Urinary bladder (tissue), 3 donors: ENCODE measurements at regions not wholly inside any gene's neighbourhood (a gene's known extent, or its start where the extent isn't known, plus 50 kb on each side); places are given as distances from the start of the nearest gene placed in this dataset.

Experiments
- DNase-seq: peaks from one replicate; pipeline ENCODE4 v3.0.0-alpha.2; 2015; ENCODE audit errors: extremely low spot score
- H3K27ac ChIP-seq: one replicate; pipeline ENCODE4 v1.5.1; 2013; ENCODE audit warnings: low read depth, mild to moderate bottlenecking, moderate library complexity
- H3K36me3 ChIP-seq: one replicate; pipeline ENCODE4 v1.6.1; 2013; ENCODE audit warnings: mild to moderate bottlenecking, moderate library complexity; ENCODE audit not compliant: insufficient read depth
- H3K4me1 ChIP-seq: one replicate; pipeline ENCODE4 v1.6.1; 2013; ENCODE audit warnings: mild to moderate bottlenecking, moderate library complexity; ENCODE audit not compliant: insufficient read depth
- H3K4me3 ChIP-seq: one replicate; pipeline ENCODE4 v1.5.1; 2013; ENCODE audit warnings: low read depth, low read length
- WGBS: extraction: QIAGEN DNeasy Blood & Tissue Kit; methylation state at CpG from one replicate; pipeline ENCODE4 v1.1.7; 2013; 5-methylcytosine and 5-hydroxymethylcytosine counted together
- donor health status: healthy with polysubstance abuse.
- donor health status: healthy.

- Histone ChIP-seq H3K4me1 (no peaks in the 10 kb centered on the region), H3K36me3 (no peaks in the 10 kb centered on the region), H3K4me3 (no peak overlapping the region), H3K27ac (no peak overlapping the region)
- 65% methylated on average over 3 of the region's 3 CpGs for WGBS
- DNase-seq: no peak
These were observed 201.5 kb upstream of the SLC35G4 start for GRCh38 chr18:11407940-11408339.

- Histone ChIP-seq H3K4me1 (no peaks in the 10 kb centered on the region), H3K4me3 (no peak overlapping the region), H3K36me3 (no peaks in the 10 kb centered on the region), H3K27ac (no peak overlapping the region)
- DNase-seq: no peak
- 80% methylated on average over 5 of the region's 5 CpGs for WGBS
These were observed 203.6 kb upstream of the SLC35G4 start for GRCh38 chr18:11405804-11406203.

- H3K27ac ChIP-seq: no peak overlapping the region
- WGBS: 72% methylated on average over 1 of the region's 1 CpG
- H3K4me3 ChIP-seq: no peak overlapping the region
- no peak for DNase-seq
- H3K36me3 ChIP-seq: no peaks in the 10 kb centered on the region
- H3K4me1 ChIP-seq: no peaks in the 10 kb centered on the region
These were observed 208.7 kb upstream of the SLC35G4 start for GRCh38 chr18:11400703-11401102.

- DNase-seq: no peak
- Histone ChIP-seq H3K4me3 (no peak overlapping the region), H3K27ac (no peak overlapping the region), H3K4me1 (no peaks in the 10 kb centered on the region), H3K36me3 (no peaks in the 10 kb centered on the region)
- 76% methylated on average over 3 of the region's 3 CpGs for WGBS
These were observed 210.8 kb upstream of the SLC35G4 start for GRCh38 chr18:11398625-11399024.

DNA sequence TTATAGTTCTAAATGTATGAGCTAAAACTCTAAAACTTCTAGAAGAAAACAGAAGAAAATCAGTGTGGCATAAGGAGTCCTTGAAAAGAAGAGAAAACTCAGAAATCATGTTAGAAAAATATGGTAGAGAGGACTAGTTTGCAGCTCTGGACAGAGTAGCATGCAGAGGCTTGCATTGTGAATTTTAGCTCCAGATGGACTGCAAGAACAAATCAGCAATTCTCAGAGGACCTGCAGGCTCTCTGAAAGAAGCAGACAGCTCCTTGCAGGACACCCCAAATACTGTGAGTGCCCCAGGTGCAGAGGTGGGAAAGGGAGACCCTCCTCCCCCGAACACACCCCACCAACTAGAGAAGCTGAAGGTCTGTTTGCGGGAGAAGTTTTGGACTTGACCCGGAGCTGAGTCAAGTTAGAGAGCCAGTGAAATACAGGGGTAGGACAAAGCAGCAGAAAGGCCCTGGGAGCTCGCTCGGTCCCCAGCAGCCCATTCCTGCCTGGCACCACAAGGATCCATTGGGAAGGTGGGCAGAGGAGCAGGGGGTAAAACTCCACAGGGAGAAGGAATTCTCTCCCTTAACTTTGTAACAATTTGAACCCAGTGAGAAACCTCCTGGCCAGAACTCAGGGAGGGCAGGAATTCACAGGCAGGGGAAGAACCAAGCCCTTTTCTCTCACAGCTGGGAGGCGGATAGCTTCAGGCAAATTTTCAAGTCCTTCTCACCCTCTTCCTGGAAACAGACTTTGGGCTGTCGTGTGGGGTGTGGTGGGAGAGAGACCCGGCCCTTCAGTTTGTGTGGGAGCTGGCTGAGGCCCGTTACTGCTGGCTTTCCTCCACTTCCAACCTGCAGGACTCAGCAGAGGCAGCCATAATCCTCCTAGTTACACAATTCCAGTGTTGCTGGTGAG, 216.2 kb upstream of the SLC35G4 start:
- Histone ChIP-seq H3K27ac (no peak overlapping the region), H3K4me1 (no peaks in the 10 kb centered on the region), H3K4me3 (no peak overlapping the region), H3K36me3 (no peaks in the 10 kb centered on the region)
- WGBS: 52% methylated on average over 9 of the region's 9 CpGs
- DNase-seq: no peak

DNA sequence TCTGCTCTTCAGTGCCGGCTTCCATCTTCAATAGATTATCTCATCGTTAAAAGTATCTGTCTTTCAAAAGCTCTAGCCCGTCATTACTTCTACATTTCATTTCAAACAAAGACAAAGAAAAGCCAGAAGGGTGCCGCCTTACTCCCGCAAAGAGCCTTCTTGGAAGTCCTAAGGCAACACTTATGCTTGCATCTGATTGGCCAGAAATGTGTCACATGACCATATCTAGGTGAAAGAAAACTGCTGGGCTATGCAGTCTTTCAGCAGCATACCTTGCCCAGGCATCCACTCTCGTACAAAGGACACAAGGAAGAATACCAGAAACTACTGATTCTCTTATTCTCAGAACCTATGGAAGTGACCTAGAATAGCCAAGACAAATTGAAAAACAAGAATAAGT, 217.1 kb upstream of the SLC35G4 start:
- H3K36me3 ChIP-seq: no peaks in the 10 kb centered on the region
- WGBS: 88% methylated on average over 6 of the region's 6 CpGs

DNA sequence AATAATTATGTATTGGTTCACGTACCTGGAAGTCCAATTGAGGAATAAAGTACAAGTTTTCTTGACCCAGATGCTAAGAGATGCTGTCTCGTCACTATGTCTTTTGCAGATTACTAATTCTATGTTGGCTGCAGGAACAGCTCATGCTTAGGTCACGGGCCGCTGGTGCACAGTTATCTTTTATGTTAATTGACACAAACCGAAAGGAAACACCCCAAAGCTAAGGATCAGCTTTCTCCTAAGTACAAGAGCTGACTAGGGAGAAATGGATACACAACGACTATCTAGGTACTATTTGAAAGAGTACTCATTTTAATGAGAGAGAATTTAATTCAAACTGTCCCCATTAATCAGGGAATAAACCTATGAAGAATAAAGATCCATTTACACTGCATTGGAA, 217.7 kb upstream of the SLC35G4 start:
- WGBS: 87% methylated on average over 6 of the region's 6 CpGs
- no peaks in the 10 kb centered on the region for H3K4me1 ChIP-seq
- no peak overlapping the region for H3K27ac ChIP-seq
- DNase-seq: no peak
- H3K4me3 ChIP-seq: no peak overlapping the region
- no peaks in the 10 kb centered on the region for H3K36me3 ChIP-seq

More for the DNA sequence above, 217.1 kb upstream of the SLC35G4 start:
- no peaks in the 10 kb centered on the region for H3K4me1 ChIP-seq
- no peak overlapping the region for H3K27ac ChIP-seq
- DNase-seq: no peak
- no peak overlapping the region for H3K4me3 ChIP-seq

- no peak for DNase-seq
- no peak overlapping the region for H3K4me3 ChIP-seq
- WGBS: 76% methylated on average over 10 of the region's 10 CpGs
These were observed 220.4 kb upstream of the SLC35G4 start for GRCh38 chr18:11388755-11389680.

GRCh38 chr18:11387880-11388279, 221.5 kb upstream of the SLC35G4 start:
- WGBS: 54% methylated on average over 4 of the region's 4 CpGs
- Histone ChIP-seq H3K4me1 (no peaks in the 10 kb centered on the region), H3K27ac (no peak overlapping the region), H3K4me3 (no peak overlapping the region), H3K36me3 (no peaks in the 10 kb centered on the region)
- no peak for DNase-seq

More at GRCh38 chr18:11388755-11389680, 220.4 kb upstream of the SLC35G4 start:
- Histone ChIP-seq H3K4me1 (no peaks in the 10 kb centered on the region), H3K27ac (no peak overlapping the region), H3K36me3 (no peaks in the 10 kb centered on the region)

DNA sequence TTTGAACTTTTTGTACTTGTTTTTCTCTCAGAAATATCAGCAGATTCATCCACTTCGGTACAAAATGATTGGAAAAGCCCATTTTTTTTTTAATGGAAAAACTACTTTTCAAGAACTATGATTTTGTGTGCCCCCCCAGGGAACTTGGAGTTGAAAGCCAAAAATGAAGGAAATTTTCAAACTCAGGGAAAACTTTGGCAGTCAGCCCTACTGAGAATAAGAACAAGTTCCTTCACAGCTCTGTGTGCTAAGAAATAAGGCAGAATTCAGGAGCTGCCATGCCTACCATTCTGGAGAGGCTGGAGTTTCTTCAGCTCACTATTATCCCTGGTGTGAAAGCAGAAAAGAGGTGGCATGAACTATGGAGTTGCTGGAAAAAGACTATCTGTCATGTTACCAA, 226.0 kb upstream of the SLC35G4 start:
- H3K27ac ChIP-seq: no peak overlapping the region
- H3K4me1 ChIP-seq: no peaks in the 10 kb centered on the region
- WGBS: 1% methylated on average over 1 of the region's 1 CpG
- no peak overlapping the region for H3K4me3 ChIP-seq
- no peak for DNase-seq
- no peaks in the 10 kb centered on the region for H3K36me3 ChIP-seq

DNA sequence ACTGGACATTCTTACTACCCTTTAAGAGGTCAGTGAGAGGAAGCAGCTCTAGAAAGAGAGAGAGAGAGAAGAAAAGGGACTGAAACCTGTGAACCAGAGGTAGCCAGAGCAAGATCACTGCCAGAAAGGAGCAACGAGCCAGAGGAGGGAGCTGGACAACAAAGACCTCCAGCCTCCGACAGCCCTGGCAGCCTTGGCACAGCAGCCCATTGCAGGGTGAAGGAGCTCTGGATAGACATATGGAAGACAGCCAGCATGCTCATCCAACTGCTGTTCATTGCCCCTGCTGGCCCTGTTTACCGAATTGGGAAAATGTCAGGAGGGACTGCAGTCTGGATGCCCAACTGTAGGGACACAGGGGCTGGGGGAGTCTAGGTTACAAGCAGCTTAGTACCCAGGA, 228.4 kb upstream of the SLC35G4 start:
- Histone ChIP-seq H3K27ac (no peak overlapping the region), H3K4me1 (no peaks in the 10 kb centered on the region), H3K36me3 (no peaks in the 10 kb centered on the region), H3K4me3 (no peak overlapping the region)
- DNase-seq: no peak
- WGBS: 84% methylated on average over 3 of the region's 3 CpGs

DNA sequence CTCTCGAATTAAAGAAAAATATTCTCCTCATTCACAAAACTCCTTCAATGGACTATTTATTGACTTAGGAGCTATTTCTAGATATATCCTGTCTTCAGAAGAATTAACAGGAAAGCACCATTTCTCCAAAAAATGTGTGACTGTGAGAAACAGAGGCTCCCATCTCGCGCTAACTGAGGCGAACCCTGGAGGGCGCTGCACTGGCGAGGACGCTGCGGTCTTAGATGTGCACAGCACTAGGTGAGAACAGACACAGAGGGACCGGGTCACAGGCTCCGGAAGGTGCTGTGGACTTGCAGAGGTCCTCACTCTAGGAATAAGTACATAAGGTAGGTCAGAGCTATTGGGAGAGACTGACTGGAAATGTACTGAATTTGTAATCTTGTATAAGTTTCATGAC, 229.7 kb upstream of the SLC35G4 start:
- 93% methylated on average over 10 of the region's 10 CpGs for WGBS
- Histone ChIP-seq H3K4me3 (no peak overlapping the region), H3K4me1 (no peaks in the 10 kb centered on the region), H3K27ac (no peak overlapping the region), H3K36me3 (no peaks in the 10 kb centered on the region)
- no peak for DNase-seq

DNA sequence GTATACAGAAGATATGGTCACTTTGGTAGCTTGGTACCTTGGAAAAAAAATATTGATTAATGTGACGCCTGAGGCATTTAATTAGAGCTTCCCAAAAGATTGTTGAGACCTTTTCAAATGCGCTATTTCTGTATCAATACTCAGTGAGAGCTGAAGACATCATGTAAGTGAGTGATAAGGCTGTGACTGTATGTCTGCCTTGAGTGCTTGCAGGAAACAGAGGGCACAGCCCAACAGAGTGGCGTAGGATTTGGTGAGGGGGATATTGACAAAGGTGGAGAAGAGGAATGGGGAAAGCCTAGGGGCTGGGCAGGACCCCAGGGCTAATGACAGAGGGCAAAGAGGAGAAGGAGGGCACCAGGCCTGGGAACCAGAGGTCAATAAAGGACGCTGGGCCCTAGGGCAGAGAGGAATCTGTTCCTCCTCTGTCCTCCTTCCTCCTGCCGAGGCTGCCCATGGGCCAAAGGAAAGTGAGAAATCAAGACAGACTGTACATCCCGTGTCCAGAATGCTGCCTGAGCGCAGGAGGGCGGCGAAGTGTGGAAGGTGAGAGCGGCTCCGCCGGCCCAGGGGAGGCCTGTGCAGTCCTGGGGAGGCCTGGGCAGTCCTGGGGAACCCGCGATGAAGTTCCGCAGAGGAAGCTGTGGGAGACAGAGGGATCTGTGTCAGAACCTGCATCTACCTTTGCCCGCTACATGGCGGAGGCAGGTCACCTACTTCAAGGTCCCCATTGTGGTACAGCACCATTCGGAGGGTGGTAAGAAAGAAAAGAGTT, 228.6 kb upstream of the PIEZO2 start:
- no peak overlapping the region for H3K27ac ChIP-seq
- WGBS: 94% methylated on average over 18 of the region's 18 CpGs
- H3K4me3 ChIP-seq: no peak overlapping the region
- H3K4me1 ChIP-seq: no peaks in the 10 kb centered on the region
- no peak for DNase-seq
- no peaks in the 10 kb centered on the region for H3K36me3 ChIP-seq
